Gastroesophageal sphincter (tissue), 3 donors: ENCODE measurements at regions not wholly inside any gene's neighbourhood (a gene's known extent, or its start where the extent isn't known, plus 50 kb on each side); places are given as distances from the start of the nearest gene placed in this dataset.

Experiments
- CTCF ChIP-seq, 4 experiments: fragments of 200-600 bp in 2 of 4; fragments of 450-650 bp in 2 of 4; sonication (generic) in 1 of 4; IDR thresholded peaks; one replicate each; pipeline ENCODE4 v1.5.1; 2017 to 2019; ENCODE audit warnings: antibody characterized with exemption in 4 of 4, mild to moderate bottlenecking in 2 of 4, moderate library complexity in 2 of 4
- POLR2A ChIP-seq, 2 donors: fragments of 450-650 bp; IDR thresholded peaks; one replicate each; pipeline ENCODE4 v1.6.1; 2017; ENCODE audit warnings: antibody characterized with exemption in 2 of 2, mild to moderate bottlenecking in 2 of 2, moderate library complexity in 1 of 2
- POLR2AphosphoS5 ChIP-seq: sonication (generic); formaldehyde crosslinking; IDR thresholded peaks from one replicate; pipeline ENCODE4 v1.6.1; 2017; ENCODE audit warnings: antibody characterized with exemption

GRCh38 chr2:12428324-12428723, 288.4 kb upstream of the TRIB2 start:
- no peak for TF ChIP-seq CTCF (IDR thresholded peaks at IDR 0.05)
- TF ChIP-seq POLR2AphosphoS5: no peak
- TF ChIP-seq POLR2A (IDR thresholded peaks at IDR 0.05): no peak
